Stimulated activated memory B cell treated with anti-CD40 and anti-IgM and Interleukin-4, amounts not matched to agents 10 μg/mL and 1 μg/mL and 100 μg/mL, for 72 hours (primary cell): ENCODE measurements at regions not wholly inside any gene's neighbourhood (a gene's known extent, or its start where the extent isn't known, plus 50 kb on each side); places are given as distances from the start of the nearest gene placed in this dataset.

Experiments
- ATAC-seq: fragments of 150-1000 bp; cut with Tn5 transposase; 2 replicates; pipeline ENCODE4 v1.10.0; 2021
- H3K27ac Mint-ChIP-seq: one replicate; pipeline ENCODE4 v1.8.0; 2022; ENCODE audit warnings: mild to moderate bottlenecking, mixed read lengths
- H3K27me3 Mint-ChIP-seq: one replicate; pipeline ENCODE4 v1.8.0; 2022; ENCODE audit warnings: mixed read lengths
- H3K36me3 Mint-ChIP-seq: one replicate; pipeline ENCODE4 v1.8.0; 2022; ENCODE audit warnings: mixed read lengths
- H3K4me1 Mint-ChIP-seq: one replicate; pipeline ENCODE4 v1.8.0; 2022; ENCODE audit warnings: mixed read lengths
- H3K4me3 Mint-ChIP-seq: one replicate; pipeline ENCODE4 v1.8.0; 2022; ENCODE audit warnings: mild to moderate bottlenecking, moderate library complexity, mixed read lengths
- H3K9me3 Mint-ChIP-seq: one replicate; pipeline ENCODE4 v1.8.0; 2022; ENCODE audit warnings: mixed read lengths

GRCh38 chr10:44435196-44435595 is 50.3 kb upstream of the CXCL12 start:
- no peak for ATAC-seq
- no peaks in the 10 kb centered on the region for H3K4me1 Mint-ChIP-seq
- H3K36me3 Mint-ChIP-seq, result no peaks in the 10 kb centered on the region
- no peak overlapping the region for H3K27ac Mint-ChIP-seq
- H3K9me3 Mint-ChIP-seq, result peaks cover 24% of the 10 kb centered on the region
- H3K27me3 Mint-ChIP-seq, result peaks cover 2% of the 10 kb centered on the region
- H3K4me3 Mint-ChIP-seq, result no peak overlapping the region

GRCh38 chr10:44436240-44436639 is 51.3 kb upstream of the CXCL12 start:
- ATAC-seq, result no peak
- Mint-ChIP-seq H3K4me1 (no peaks in the 10 kb centered on the region), H3K36me3 (no peaks in the 10 kb centered on the region), H3K27ac (no peak overlapping the region), H3K4me3 (no peak overlapping the region), H3K27me3 (peaks cover 8% of the 10 kb centered on the region), H3K9me3 (peaks cover 20% of the 10 kb centered on the region)

- no peaks in the 10 kb centered on the region for H3K4me1 Mint-ChIP-seq
- H3K36me3 Mint-ChIP-seq, result no peaks in the 10 kb centered on the region
- peaks cover 8% of the 10 kb centered on the region for H3K27me3 Mint-ChIP-seq
- no peak overlapping the region for H3K27ac Mint-ChIP-seq
- H3K4me3 Mint-ChIP-seq, result no peak overlapping the region
- peaks cover 18% of the 10 kb centered on the region for H3K9me3 Mint-ChIP-seq
- no peak for ATAC-seq
These were observed 53.1 kb upstream of the CXCL12 start for GRCh38 chr10:44437840-44438511.

GRCh38 chr10:44439239-44439957 is 54.5 kb upstream of the CXCL12 start:
- peaks cover 14% of the 10 kb centered on the region for H3K9me3 Mint-ChIP-seq
- H3K4me3 Mint-ChIP-seq, result no peak overlapping the region
- no peak for ATAC-seq
- H3K36me3 Mint-ChIP-seq, result no peaks in the 10 kb centered on the region
- no peak overlapping the region for H3K27ac Mint-ChIP-seq
- H3K4me1 Mint-ChIP-seq, result no peaks in the 10 kb centered on the region
- peaks cover 8% of the 10 kb centered on the region for H3K27me3 Mint-ChIP-seq

- no peak overlapping the region for H3K27ac Mint-ChIP-seq
- H3K9me3 Mint-ChIP-seq, result peaks cover 15% of the 10 kb centered on the region
- no peak overlapping the region for H3K4me3 Mint-ChIP-seq
- H3K4me1 Mint-ChIP-seq, result no peaks in the 10 kb centered on the region
- no peak for ATAC-seq
- H3K27me3 Mint-ChIP-seq, result peaks cover 8% of the 10 kb centered on the region
- H3K36me3 Mint-ChIP-seq, result no peaks in the 10 kb centered on the region
These were observed 55.0 kb upstream of the CXCL12 start for GRCh38 chr10:44439958-44440244.

- Mint-ChIP-seq H3K27me3 (no peaks in the 10 kb centered on the region), H3K9me3 (no peaks in the 10 kb centered on the region), H3K4me1 (no peaks in the 10 kb centered on the region), H3K4me3 (no peak overlapping the region), H3K36me3 (no peaks in the 10 kb centered on the region), H3K27ac (no peak overlapping the region)
- no peak for ATAC-seq
These were observed 72.4 kb upstream of the CXCL12 start for GRCh38 chr10:44457259-44457658.

GRCh38 chr10:44458671-44459413 is 73.9 kb upstream of the CXCL12 start:
- Mint-ChIP-seq H3K27me3 (no peaks in the 10 kb centered on the region), H3K36me3 (no peaks in the 10 kb centered on the region), H3K9me3 (no peaks in the 10 kb centered on the region), H3K27ac (no peak overlapping the region), H3K4me3 (no peak overlapping the region), H3K4me1 (no peaks in the 10 kb centered on the region)
- no peak for ATAC-seq

GRCh38 chr10:44459671-44460070 is 74.8 kb upstream of the CXCL12 start:
- Mint-ChIP-seq H3K36me3 (no peaks in the 10 kb centered on the region), H3K9me3 (no peaks in the 10 kb centered on the region), H3K27me3 (no peaks in the 10 kb centered on the region), H3K4me3 (no peak overlapping the region), H3K4me1 (no peaks in the 10 kb centered on the region), H3K27ac (no peak overlapping the region)
- no peak for ATAC-seq

- Mint-ChIP-seq H3K9me3 (no peaks in the 10 kb centered on the region), H3K4me3 (no peak overlapping the region), H3K4me1 (no peaks in the 10 kb centered on the region), H3K27ac (no peak overlapping the region), H3K27me3 (no peaks in the 10 kb centered on the region), H3K36me3 (no peaks in the 10 kb centered on the region)
- no peak for ATAC-seq
These were observed 75.5 kb upstream of the CXCL12 start for GRCh38 chr10:44460416-44460815.

GRCh38 chr10:44462338-44462914 is 77.5 kb upstream of the CXCL12 start:
- Mint-ChIP-seq H3K27me3 (no peaks in the 10 kb centered on the region), H3K36me3 (no peaks in the 10 kb centered on the region), H3K4me1 (no peaks in the 10 kb centered on the region), H3K9me3 (no peaks in the 10 kb centered on the region), H3K27ac (no peak overlapping the region), H3K4me3 (no peak overlapping the region)
- ATAC-seq, result no peak

- H3K27ac Mint-ChIP-seq, result no peak overlapping the region
These were observed 78.7 kb upstream of the CXCL12 start for GRCh38 chr10:44463511-44464121.

GRCh38 chr10:44464503-44464902 is 79.6 kb upstream of the CXCL12 start:
- Mint-ChIP-seq H3K27me3 (no peaks in the 10 kb centered on the region), H3K27ac (no peak overlapping the region), H3K4me3 (no peak overlapping the region), H3K9me3 (peaks cover 1% of the 10 kb centered on the region), H3K36me3 (no peaks in the 10 kb centered on the region), H3K4me1 (no peaks in the 10 kb centered on the region)
- no peak for ATAC-seq

More at GRCh38 chr10:44463511-44464121, 78.7 kb upstream of the CXCL12 start:
- H3K27me3 Mint-ChIP-seq, result no peaks in the 10 kb centered on the region
- H3K9me3 Mint-ChIP-seq, result no peaks in the 10 kb centered on the region
- no peak for ATAC-seq
- no peak overlapping the region for H3K4me3 Mint-ChIP-seq
- no peaks in the 10 kb centered on the region for H3K36me3 Mint-ChIP-seq
- H3K4me1 Mint-ChIP-seq, result no peaks in the 10 kb centered on the region

GRCh38 chr10:44465401-44466115 is 80.7 kb upstream of the CXCL12 start:
- no peak overlapping the region for H3K27ac Mint-ChIP-seq
- H3K27me3 Mint-ChIP-seq, result no peaks in the 10 kb centered on the region
- ATAC-seq, result no peak
- no peaks in the 10 kb centered on the region for H3K4me1 Mint-ChIP-seq
- no peak overlapping the region for H3K4me3 Mint-ChIP-seq
- H3K9me3 Mint-ChIP-seq, result peaks cover 3% of the 10 kb centered on the region
- no peaks in the 10 kb centered on the region for H3K36me3 Mint-ChIP-seq

- H3K9me3 Mint-ChIP-seq, result peaks cover 3% of the 10 kb centered on the region
- H3K27me3 Mint-ChIP-seq, result no peaks in the 10 kb centered on the region
- ATAC-seq, result no peak
- H3K27ac Mint-ChIP-seq, result no peak overlapping the region
- no peak overlapping the region for H3K4me3 Mint-ChIP-seq
- no peaks in the 10 kb centered on the region for H3K4me1 Mint-ChIP-seq
- H3K36me3 Mint-ChIP-seq, result no peaks in the 10 kb centered on the region
These were observed 81.3 kb upstream of the CXCL12 start for GRCh38 chr10:44466236-44466635.

GRCh38 chr10:44467090-44467489 is 82.2 kb upstream of the CXCL12 start:
- no peaks in the 10 kb centered on the region for H3K27me3 Mint-ChIP-seq
- ATAC-seq, result no peak
- no peak overlapping the region for H3K27ac Mint-ChIP-seq
- H3K4me3 Mint-ChIP-seq, result no peak overlapping the region
- no peaks in the 10 kb centered on the region for H3K36me3 Mint-ChIP-seq
- H3K4me1 Mint-ChIP-seq, result no peaks in the 10 kb centered on the region
- peaks cover 3% of the 10 kb centered on the region for H3K9me3 Mint-ChIP-seq
